ENCODE measurements at regions not wholly inside any gene's neighbourhood (a gene's known extent, or its start where the extent isn't known, plus 50 kb on each side); places are given as distances from the start of the nearest gene placed in this dataset.

GRCh38 chr4:138904793-138905192 lies 110.8 kb upstream of the NOCT start:
- no peak overlapping the region for H3K4me2 ChIP-seq (ENCODE audit: low read depth, low read length)
- H3K36me3 ChIP-seq (ENCODE audit: control insufficient read depth, insufficient read depth, low read length), result no peaks in the 10 kb centered on the region
- no peak overlapping the region for H3K4ac ChIP-seq (ENCODE audit: low read depth, low read length)
- peaks cover 3% of the 10 kb centered on the region for H3K27me3 ChIP-seq (ENCODE audit: control insufficient read depth, insufficient read depth, low read length)
- ChIA-PET POLR2A (ENCODE audit: unreplicated experiment) (interaction anchor here (0.6 kb wide), 1 partner anchor 730 kb away, joined by 3 read pairs; no protein-coding TSS in a partner anchor), CTCF (no interaction called here)
- no peaks in the 10 kb centered on the region for H3K4me1 ChIP-seq (ENCODE audit: control insufficient read depth, insufficient read depth, low read length)
- H3K4me3 ChIP-seq (ENCODE audit: insufficient read depth, low read depth, low read length), result no peak overlapping the region
- no peak overlapping the region for H4K5ac ChIP-seq (ENCODE audit: low read depth, low read length)
- no peak overlapping the region for H3K9ac ChIP-seq (ENCODE audit: low read depth, low read length)
- H3K79me1 ChIP-seq (ENCODE audit: low read depth in 1 of 2, low read length in 2 of 2), result no peaks in the 10 kb centered on the region
- peak overlapping the region; percentile 5; the same call in 1 of the 2 replicates for H3K14ac ChIP-seq (replicated peaks; ENCODE audit: low read depth, low read length)
- intact Hi-C loops (cut with micrococcal nuclease) (no loop called here), in situ Hi-C loops (cut with MboI; ENCODE audit: low sequenced_read_pairs) (no loop called here), dilution Hi-C loops (cut with HindIII; ENCODE audit: low sequenced_read_pairs, unreplicated experiment) (no loop called here)
- no peak overlapping the region for H3K18ac ChIP-seq (ENCODE audit: low read depth, low read length)
- no TSS peak for BruUV-seq (replicated peaks)
- no peak overlapping the region for H3K27ac ChIP-seq (ENCODE audit: insufficient read depth, low read length)
- no peak overlapping the region for H4K91ac ChIP-seq (ENCODE audit: insufficient read depth, low read depth, low read length)
- H2BK20ac ChIP-seq (ENCODE audit: low read depth, low read length), result no peak overlapping the region
- no peak for TF ChIP-seq ELK1 (IDR thresholded peaks at IDR 0.05; ENCODE audit: borderline replicate concordance, low read depth, low read length)
- no peak for TF ChIP-seq CEBPB (IDR thresholded peaks at IDR 0.05; ENCODE audit: low read depth, low read length)
- TF ChIP-seq USF2 (IDR thresholded peaks at IDR 0.05; ENCODE audit: low read depth, low read length), result no peak
- no peak for TF ChIP-seq BHLHE40 (IDR thresholded peaks at IDR 0.05; ENCODE audit: low read depth, low read length)
- TF ChIP-seq MXI1 (IDR thresholded peaks at IDR 0.05; ENCODE audit: borderline replicate concordance, low read depth, low read length), result no peak
- no peak for TF ChIP-seq POLR2A (IDR thresholded peaks at IDR 0.05; ENCODE audit: low read depth, low read length)
- TF ChIP-seq CTCF (conservative IDR thresholded peaks at IDR 0.05; ENCODE audit: low read depth, low read length), result no peak
- no peak for TF ChIP-seq MAFK (IDR thresholded peaks at IDR 0.05; ENCODE audit: low read depth, low read length)
- TF ChIP-seq NFE2L2 (IDR thresholded peaks at IDR 0.05; ENCODE audit: low read depth, low read length), result no peak
- TF ChIP-seq FOS (IDR thresholded peaks at IDR 0.05; ENCODE audit: low read depth, low read length), result no peak
- no peak for TF ChIP-seq CHD1 (IDR thresholded peaks at IDR 0.05; ENCODE audit: low read depth, low read length)
- no peak for TF ChIP-seq RCOR1 (IDR thresholded peaks at IDR 0.05; ENCODE audit: insufficient replicate concordance, low read length)
- no peak for TF ChIP-seq RAD21 (IDR thresholded peaks at IDR 0.05; ENCODE audit: low read length)
- no peak for TF ChIP-seq RFX5 (IDR thresholded peaks at IDR 0.05; ENCODE audit: low read depth, low read length)
- TF ChIP-seq MAZ (IDR thresholded peaks at IDR 0.05; ENCODE audit: borderline replicate concordance, low read depth, low read length), result no peak
- TF ChIP-seq SMC3 (IDR thresholded peaks at IDR 0.05; ENCODE audit: low read depth, low read length), result no peak
- H2AFZ ChIP-seq (replicated peaks; ENCODE audit: low read length, poor library complexity), result no peak overlapping the region
- H3K23ac ChIP-seq (ENCODE audit: low read depth, low read length), result no peak overlapping the region
- H2AK5ac ChIP-seq (ENCODE audit: low read depth, low read length), result no peak overlapping the region
- no peak overlapping the region for H3K56ac ChIP-seq (ENCODE audit: extremely low read depth, insufficient read depth, low read length)
- H4K8ac ChIP-seq (ENCODE audit: low read depth in 2 of 2, low read length in 2 of 2), result no peak overlapping the region
- H3K9me3 ChIP-seq (ENCODE audit: control insufficient read depth, insufficient read depth, low read length), result no peaks in the 10 kb centered on the region
- WGBS, 2 experiments (ENCODE audit: extremely low coverage in 2 of 2, insufficient read length in 1 of 2), result no CpG with 5 or more reads among the region's 4 CpGs
- no peak overlapping the region for H2AK9ac ChIP-seq (replicated peaks; ENCODE audit: low read depth, low read length, poor library complexity)
- no peak for ATAC-seq (ENCODE audit: low read depth)
- H2BK15ac ChIP-seq (ENCODE audit: low read depth, low read length), result no peak overlapping the region
- H4K20me1 ChIP-seq (ENCODE audit: insufficient read depth, low read length), result no peaks in the 10 kb centered on the region
- H2BK5ac ChIP-seq (ENCODE audit: low read depth, low read length, poor library complexity, severe bottlenecking), result no peak overlapping the region
- no peaks in the 10 kb centered on the region for H3K9me1 ChIP-seq (ENCODE audit: insufficient read depth, low read length)
- DNase-seq, result no peak
- no peak overlapping the region for H2BK120ac ChIP-seq (ENCODE audit: low read depth, low read length)
